Progenitor cell of endocrine pancreas (in vitro differentiated cells): ENCODE measurements at regions not wholly inside any gene's neighbourhood (a gene's known extent, or its start where the extent isn't known, plus 50 kb on each side); places are given as distances from the start of the nearest gene placed in this dataset.

Experiments
- DNase-seq: peaks from one replicate; pipeline ENCODE4 v3.0.0; 2021; ENCODE audit warnings: low spot score; ENCODE audit not compliant: unreplicated experiment
- H3K27ac Mint-ChIP-seq: 2 replicates; pipeline ENCODE4 v1.8.0; 2021; ENCODE audit warnings: mild to moderate bottlenecking, moderate library complexity, mixed read lengths
- H3K27me3 Mint-ChIP-seq: 2 replicates; pipeline ENCODE4 v1.8.0; 2021; ENCODE audit warnings: mixed read lengths
- H3K36me3 Mint-ChIP-seq: 2 replicates; pipeline ENCODE4 v1.8.0; 2022; ENCODE audit warnings: mixed read lengths; ENCODE audit not compliant: insufficient read depth
- H3K4me1 Mint-ChIP-seq: 2 replicates; pipeline ENCODE4 v1.8.0; 2021; ENCODE audit warnings: low read depth, mixed read lengths
- H3K4me3 Mint-ChIP-seq: 2 replicates; pipeline ENCODE4 v1.8.0; 2021; ENCODE audit warnings: low read depth, mild to moderate bottlenecking, moderate library complexity, mixed read lengths
- H3K9me3 Mint-ChIP-seq: 2 replicates; pipeline ENCODE4 v1.8.0; 2021; ENCODE audit warnings: low read depth, mixed read lengths
- TF ChIP-seq, protein P1 (sequence below): fragments of 200-600 bp; sonication (generic); IDR thresholded peaks from one replicate; pipeline ENCODE4 v1.5.0; 2021; ENCODE audit warnings: antibody characterized with exemption, mild to moderate bottlenecking; ENCODE audit not compliant: unreplicated experiment

DNA sequence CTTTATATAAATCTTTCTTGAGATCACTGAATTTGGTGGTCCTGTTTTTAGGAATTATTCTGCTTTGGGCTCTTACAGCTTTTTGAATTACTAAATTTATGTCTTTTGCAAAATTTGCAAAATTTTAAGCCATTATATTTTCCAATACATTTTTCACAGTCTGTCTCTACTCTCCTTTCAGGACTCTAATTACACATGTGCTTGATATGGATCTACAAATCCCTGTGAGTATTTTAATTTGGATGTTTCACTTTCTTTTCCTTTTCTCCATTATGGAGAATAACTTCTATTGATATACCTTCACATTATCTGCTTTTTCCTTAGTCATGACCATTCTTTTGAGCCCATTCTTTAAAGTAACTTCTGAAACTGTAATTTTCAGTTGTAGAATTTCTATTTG lies 315.4 kb downstream of the DCAF12L2 start:
- peaks cover 4% of the 10 kb centered on the region for H3K9me3 Mint-ChIP-seq
- H3K36me3 Mint-ChIP-seq = no peaks in the 10 kb centered on the region
- TF ChIP-seq, protein P1, sequence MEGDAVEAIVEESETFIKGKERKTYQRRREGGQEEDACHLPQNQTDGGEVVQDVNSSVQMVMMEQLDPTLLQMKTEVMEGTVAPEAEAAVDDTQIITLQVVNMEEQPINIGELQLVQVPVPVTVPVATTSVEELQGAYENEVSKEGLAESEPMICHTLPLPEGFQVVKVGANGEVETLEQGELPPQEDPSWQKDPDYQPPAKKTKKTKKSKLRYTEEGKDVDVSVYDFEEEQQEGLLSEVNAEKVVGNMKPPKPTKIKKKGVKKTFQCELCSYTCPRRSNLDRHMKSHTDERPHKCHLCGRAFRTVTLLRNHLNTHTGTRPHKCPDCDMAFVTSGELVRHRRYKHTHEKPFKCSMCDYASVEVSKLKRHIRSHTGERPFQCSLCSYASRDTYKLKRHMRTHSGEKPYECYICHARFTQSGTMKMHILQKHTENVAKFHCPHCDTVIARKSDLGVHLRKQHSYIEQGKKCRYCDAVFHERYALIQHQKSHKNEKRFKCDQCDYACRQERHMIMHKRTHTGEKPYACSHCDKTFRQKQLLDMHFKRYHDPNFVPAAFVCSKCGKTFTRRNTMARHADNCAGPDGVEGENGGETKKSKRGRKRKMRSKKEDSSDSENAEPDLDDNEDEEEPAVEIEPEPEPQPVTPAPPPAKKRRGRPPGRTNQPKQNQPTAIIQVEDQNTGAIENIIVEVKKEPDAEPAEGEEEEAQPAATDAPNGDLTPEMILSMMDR = no peak

DNA sequence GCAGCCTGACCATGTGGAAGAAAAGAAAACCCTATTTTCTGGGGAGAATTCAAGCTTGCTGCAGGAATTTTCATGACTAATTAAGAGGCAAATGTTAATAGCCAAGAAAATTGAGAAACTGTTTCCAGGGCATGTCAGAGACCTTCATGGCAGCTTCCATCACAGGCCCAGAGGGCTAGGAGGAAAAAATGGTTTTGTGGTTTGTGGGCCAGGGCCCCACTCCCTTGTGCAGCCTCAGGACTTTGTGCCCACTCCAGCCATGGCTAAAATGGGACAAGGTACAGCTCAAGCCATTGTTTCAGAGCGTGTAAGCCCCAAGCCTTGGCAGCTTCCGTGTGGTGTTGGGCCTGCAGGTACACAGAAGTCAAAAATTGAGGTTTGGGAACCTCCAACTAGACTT lies 282.9 kb downstream of the DCAF12L2 start:
- no peak for DNase-seq
- no peaks in the 10 kb centered on the region for H3K4me1 Mint-ChIP-seq
- H3K27ac Mint-ChIP-seq = no peak overlapping the region
- no peak overlapping the region for H3K4me3 Mint-ChIP-seq
- TF ChIP-seq, protein P1 = no peak
- H3K36me3 Mint-ChIP-seq = no peaks in the 10 kb centered on the region
- no peaks in the 10 kb centered on the region for H3K27me3 Mint-ChIP-seq
- peaks cover 37% of the 10 kb centered on the region for H3K9me3 Mint-ChIP-seq

More for the DNA sequence above, 315.4 kb downstream of the DCAF12L2 start:
- DNase-seq = no peak
- Mint-ChIP-seq H3K27ac (no peak overlapping the region), H3K4me3 (no peak overlapping the region), H3K4me1 (no peaks in the 10 kb centered on the region), H3K27me3 (no peaks in the 10 kb centered on the region)

DNA sequence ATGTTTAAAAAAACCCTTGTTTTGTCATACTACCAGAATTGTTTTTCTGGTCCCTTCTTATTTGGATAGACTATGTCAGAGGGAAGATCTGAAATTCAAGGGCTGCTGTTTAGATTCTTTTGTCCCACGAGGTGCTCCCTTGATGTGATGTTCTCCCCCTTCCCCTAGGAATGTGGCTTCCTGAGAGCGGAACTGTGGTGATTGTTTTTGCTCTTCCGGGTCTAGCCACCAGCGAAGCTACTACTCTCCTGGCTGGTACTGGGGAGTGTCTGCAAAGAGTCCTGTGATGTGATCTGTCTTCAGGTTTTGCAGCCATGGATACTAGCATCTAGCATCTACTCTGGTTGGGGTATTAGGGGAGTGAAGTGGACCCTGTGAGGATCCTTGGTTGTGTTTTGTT lies 271.1 kb downstream of the DCAF12L2 start:
- no peaks in the 10 kb centered on the region for H3K27me3 Mint-ChIP-seq
- H3K4me3 Mint-ChIP-seq = no peak overlapping the region
- DNase-seq = no peak
- peaks cover 27% of the 10 kb centered on the region for H3K9me3 Mint-ChIP-seq
- H3K4me1 Mint-ChIP-seq = no peaks in the 10 kb centered on the region
- TF ChIP-seq, protein P1 = no peak
- H3K36me3 Mint-ChIP-seq = no peaks in the 10 kb centered on the region
- no peak overlapping the region for H3K27ac Mint-ChIP-seq

- DNase-seq = no peak
- Mint-ChIP-seq H3K27me3 (no peaks in the 10 kb centered on the region), H3K4me3 (no peak overlapping the region), H3K36me3 (no peaks in the 10 kb centered on the region), H3K27ac (no peak overlapping the region), H3K4me1 (no peaks in the 10 kb centered on the region), H3K9me3 (peaks cover 23% of the 10 kb centered on the region)
- TF ChIP-seq, protein P1 = no peak
Observed at GRCh38 chrX:125895518-125895917, 270.6 kb downstream of the DCAF12L2 start.

DNA sequence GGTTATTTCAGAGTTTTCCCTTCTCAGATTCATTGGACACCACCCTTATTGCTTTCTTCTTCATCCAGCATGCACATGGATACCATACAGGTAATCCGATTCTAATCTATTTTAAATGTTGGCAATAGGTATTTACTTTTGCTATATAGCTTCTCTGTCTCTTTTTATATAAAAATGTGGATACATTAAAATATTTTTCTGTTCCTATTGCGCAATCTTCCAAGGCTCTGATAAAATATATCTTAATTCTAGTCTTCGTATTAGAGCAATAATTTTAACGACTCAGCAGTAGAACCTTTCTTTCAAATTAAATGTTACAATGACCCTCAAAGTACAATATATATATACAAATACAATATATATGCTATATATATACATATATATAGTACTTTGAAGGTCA lies 239.8 kb downstream of the DCAF12L2 start:
- TF ChIP-seq, protein P1 = no peak
- no peak for DNase-seq
- H3K4me3 Mint-ChIP-seq = no peak overlapping the region
- no peak overlapping the region for H3K27ac Mint-ChIP-seq
- no peaks in the 10 kb centered on the region for H3K4me1 Mint-ChIP-seq
- peaks cover 23% of the 10 kb centered on the region for H3K9me3 Mint-ChIP-seq
- H3K27me3 Mint-ChIP-seq = no peaks in the 10 kb centered on the region
- no peaks in the 10 kb centered on the region for H3K36me3 Mint-ChIP-seq
